Psoas muscle (tissue), 7 donors: ENCODE measurements at regions not wholly inside any gene's neighbourhood (a gene's known extent, or its start where the extent isn't known, plus 50 kb on each side); places are given as distances from the start of the nearest gene placed in this dataset.

Source experiments
- ATAC-seq, 4 donors: fragments of 200-7000 bp; cut with Tn5 transposase; one replicate each; pipeline ENCODE4 v1.9.1; 2020; ENCODE audit warnings: moderate library complexity in 3 of 4, mild to moderate bottlenecking in 2 of 4
- DNase-seq, 2 donors: peaks; one replicate each; pipeline ENCODE4 v3.0.0-alpha.2; 2020
- H3K27ac ChIP-seq: fragments of 200-600 bp; one replicate; pipeline ENCODE4 v1.8.0; 2022
- H3K27me3 ChIP-seq, 3 donors: fragments of 200-600 bp in 1 of 3; one replicate each; pipeline versions ENCODE4 v1.6.1 to v1.8.0; 2013 to 2022; ENCODE audit warnings: low read length in 2 of 3, mild to moderate bottlenecking in 2 of 3, moderate library complexity in 1 of 3; ENCODE audit not compliant: insufficient read depth in 3 of 3
- H3K36me3 ChIP-seq, 2 donors: fragments of 200-600 bp in 1 of 2; one replicate each; pipeline versions ENCODE4 v1.6.1 to v1.8.0; 2013 to 2022; ENCODE audit warnings: low read depth in 1 of 2, mild to moderate bottlenecking in 1 of 2, moderate library complexity in 1 of 2; ENCODE audit not compliant: insufficient read depth in 1 of 2
- H3K4me1 ChIP-seq: fragments of 200-600 bp; one replicate; pipeline ENCODE4 v1.8.0; 2022
- H3K4me3 ChIP-seq: fragments of 200-600 bp; one replicate; pipeline ENCODE4 v1.8.0; 2022; ENCODE audit warnings: mild to moderate bottlenecking
- H3K9me3 ChIP-seq: fragments of 200-600 bp; one replicate; pipeline ENCODE4 v1.8.0; 2022
- CTCF ChIP-seq: fragments of 200-600 bp; IDR thresholded peaks from one replicate; pipeline ENCODE4 v1.8.0; 2022; ENCODE audit warnings: antibody characterized with exemption
- WGBS, 3 donors: extraction: QIAGEN DNeasy Blood & Tissue Kit; methylation state at CpG; one replicate each; pipeline versions ENCODE4 v1.1.6 to v1.1.7; 2013; 5-methylcytosine and 5-hydroxymethylcytosine counted together
- intact Hi-C, 2 donors: fragments of 100-400 bp; cut with DNase I; formaldehyde crosslinking; loops; one replicate each; pipeline versions ENCODE4 v1.11.0 to v1.14.2; 2022
- donor health status: healthy with polysubstance abuse.
- donor health status: DM: no; HTN: no; CAD: no; lungs with moderate emphysema.
- donor health status: Bipolar disorder and iron deficiency.
- donor health status: healthy.
- donor health status: DM: yes; HTN: yes; CAD: no.
- donor health status: DM: no; HTN: no; CAD: no.
- donor health status: DM: yes; HTN: yes; CAD: no.

- intact Hi-C loops, result no loop called here
- Histone ChIP-seq H3K9me3 (no peaks in the 10 kb centered on the region), H3K4me1 (no peaks in the 10 kb centered on the region), H3K27ac (no peak overlapping the region), H3K27me3 (no peaks in the 10 kb centered on the region), H3K36me3 (no peaks in the 10 kb centered on the region), H3K4me3 (no peak overlapping the region)
- 65 to 84% (median 78%) methylated on average over 3 of the region's 3 CpGs for WGBS, 3 donors
- TF ChIP-seq CTCF, result no peak
- no peak for DNase-seq
- ATAC-seq, result no peak
These were observed 1382.8 kb upstream of the CDH9 start for GRCh38 chr5:28421141-28421540.

- ATAC-seq (no peak), DNase-seq (no peak)
- no peak for TF ChIP-seq CTCF
- no peaks in the 10 kb centered on the region for H3K9me3 ChIP-seq
- H3K27ac ChIP-seq, result no peak overlapping the region
- H3K27me3 ChIP-seq, result no peaks in the 10 kb centered on the region
- H3K36me3 ChIP-seq, result no peaks in the 10 kb centered on the region
- intact Hi-C loops, result no loop called here
- H3K4me1 ChIP-seq, result no peaks in the 10 kb centered on the region
- no peak overlapping the region for H3K4me3 ChIP-seq
- WGBS, 3 donors, result 79 to 92% (median 87%) methylated on average over 2 of the region's 2 CpGs
These were observed 1377.5 kb upstream of the CDH9 start for GRCh38 chr5:28415791-28416443.

DNA sequence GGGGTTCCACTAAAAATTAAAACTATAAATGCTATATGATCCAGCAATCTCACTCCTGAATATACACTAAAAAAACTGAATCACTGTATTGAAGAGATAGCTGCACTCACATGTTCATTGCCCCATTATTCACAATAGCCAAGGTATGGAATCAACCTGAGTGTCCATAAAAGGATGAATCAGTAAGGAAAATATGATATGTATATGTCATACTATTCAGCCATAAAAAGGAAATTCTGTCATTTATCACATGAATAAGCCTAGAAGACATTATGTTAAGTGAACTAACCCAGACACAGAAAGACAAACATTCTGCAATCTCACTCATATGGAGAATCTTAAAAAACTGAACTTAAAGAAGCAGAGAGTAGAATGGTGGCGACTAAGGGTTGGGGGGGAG, 1376.2 kb upstream of the CDH9 start:
- Histone ChIP-seq H3K36me3 (no peaks in the 10 kb centered on the region), H3K27me3 (no peaks in the 10 kb centered on the region), H3K4me3 (no peak overlapping the region), H3K4me1 (no peaks in the 10 kb centered on the region), H3K9me3 (no peaks in the 10 kb centered on the region), H3K27ac (no peak overlapping the region)
- ATAC-seq, result no peak
- no peak for TF ChIP-seq CTCF
- WGBS, 3 donors, result 61 to 93% (median 83%) methylated on average over 1 of the region's 1 CpG
- DNase-seq, result no peak
- intact Hi-C loops, result no loop called here

DNA sequence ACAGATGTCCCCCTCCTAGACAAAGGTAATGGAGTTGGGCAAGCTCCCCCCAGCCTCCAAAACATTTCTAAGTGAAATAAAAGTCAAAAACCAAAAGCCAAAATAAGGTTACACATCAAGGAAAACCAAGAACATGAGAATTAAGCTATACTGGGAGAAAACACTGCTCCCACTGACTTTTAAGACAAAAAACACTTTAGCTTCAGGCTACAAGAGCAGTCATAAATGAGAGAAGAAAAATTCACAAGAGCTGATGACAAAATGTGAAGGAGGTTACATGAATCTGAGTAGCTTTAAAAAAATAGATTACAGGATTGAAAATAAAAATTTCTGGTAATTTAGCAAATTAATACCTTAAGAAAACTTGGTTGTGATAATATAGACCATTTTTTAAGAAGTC, 1370.3 kb upstream of the CDH9 start:
- H3K36me3 ChIP-seq, result no peaks in the 10 kb centered on the region
- no peak overlapping the region for H3K4me3 ChIP-seq
- H3K27ac ChIP-seq, result no peak overlapping the region
- TF ChIP-seq CTCF, result no peak
- no peak for ATAC-seq
- intact Hi-C loops, result no loop called here
- no peak for DNase-seq
- H3K4me1 ChIP-seq, result no peaks in the 10 kb centered on the region
- no peaks in the 10 kb centered on the region for H3K27me3 ChIP-seq
- no peaks in the 10 kb centered on the region for H3K9me3 ChIP-seq

DNA sequence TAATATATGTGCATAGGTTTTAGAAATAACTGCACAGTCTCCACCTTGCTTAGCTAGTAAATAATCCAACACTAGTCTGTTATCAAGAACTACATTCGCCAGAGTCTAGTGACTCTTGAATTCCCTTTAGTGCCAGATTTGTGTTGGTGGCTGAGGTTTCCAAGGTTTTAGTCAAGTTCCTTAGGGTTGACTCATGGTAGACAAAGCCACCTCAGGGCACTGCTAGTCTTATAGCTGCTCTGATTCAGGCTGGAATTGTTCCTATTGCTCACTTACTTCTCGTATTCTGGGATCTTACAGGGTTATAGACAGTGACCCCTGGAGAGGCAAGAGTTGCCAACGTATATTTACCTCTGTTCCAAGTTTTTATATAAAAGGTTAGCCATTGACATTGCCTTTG, 1369.8 kb upstream of the CDH9 start:
- 71 to 78% (median 73%) methylated on average over 3 of the region's 3 CpGs for WGBS, 3 donors
- no peak for TF ChIP-seq CTCF

More for the DNA sequence above, 1369.8 kb upstream of the CDH9 start:
- no peaks in the 10 kb centered on the region for H3K27me3 ChIP-seq
- no peaks in the 10 kb centered on the region for H3K4me1 ChIP-seq
- no peak overlapping the region for H3K27ac ChIP-seq
- no peaks in the 10 kb centered on the region for H3K9me3 ChIP-seq
- H3K4me3 ChIP-seq, result no peak overlapping the region
- intact Hi-C loops, result no loop called here
- no peak for DNase-seq
- ATAC-seq, result no peak
- no peaks in the 10 kb centered on the region for H3K36me3 ChIP-seq
